ENCODE measurements at regions not wholly inside any gene's neighbourhood (a gene's known extent, or its start where the extent isn't known, plus 50 kb on each side); places are given as distances from the start of the nearest gene placed in this dataset.
"Not testable (repeated sequence)": the region's sequence is repeated elsewhere in the genome, so short reads cannot be mapped to it uniquely, and the experiment has no call there.

DNA sequence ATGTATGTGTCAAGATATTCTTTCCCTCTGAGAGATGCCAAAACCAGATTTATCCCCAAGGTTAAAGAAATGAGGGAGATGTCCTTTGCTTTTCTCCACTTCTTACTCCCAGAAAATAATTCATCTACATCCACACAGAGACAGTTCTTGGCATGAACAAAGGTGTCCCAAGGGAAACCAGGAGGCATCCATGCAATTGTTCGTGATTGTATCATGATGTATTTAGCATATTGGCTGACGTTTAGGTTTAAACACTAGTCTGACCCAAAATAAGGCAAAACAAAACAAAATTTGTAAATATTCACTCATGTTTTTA lies 223.9 kb downstream of the C7orf25 start:
- FAIRE-seq = no peak
- DNase-seq (ENCODE audit: insufficient read length, low spot score) = no peak

DNA sequence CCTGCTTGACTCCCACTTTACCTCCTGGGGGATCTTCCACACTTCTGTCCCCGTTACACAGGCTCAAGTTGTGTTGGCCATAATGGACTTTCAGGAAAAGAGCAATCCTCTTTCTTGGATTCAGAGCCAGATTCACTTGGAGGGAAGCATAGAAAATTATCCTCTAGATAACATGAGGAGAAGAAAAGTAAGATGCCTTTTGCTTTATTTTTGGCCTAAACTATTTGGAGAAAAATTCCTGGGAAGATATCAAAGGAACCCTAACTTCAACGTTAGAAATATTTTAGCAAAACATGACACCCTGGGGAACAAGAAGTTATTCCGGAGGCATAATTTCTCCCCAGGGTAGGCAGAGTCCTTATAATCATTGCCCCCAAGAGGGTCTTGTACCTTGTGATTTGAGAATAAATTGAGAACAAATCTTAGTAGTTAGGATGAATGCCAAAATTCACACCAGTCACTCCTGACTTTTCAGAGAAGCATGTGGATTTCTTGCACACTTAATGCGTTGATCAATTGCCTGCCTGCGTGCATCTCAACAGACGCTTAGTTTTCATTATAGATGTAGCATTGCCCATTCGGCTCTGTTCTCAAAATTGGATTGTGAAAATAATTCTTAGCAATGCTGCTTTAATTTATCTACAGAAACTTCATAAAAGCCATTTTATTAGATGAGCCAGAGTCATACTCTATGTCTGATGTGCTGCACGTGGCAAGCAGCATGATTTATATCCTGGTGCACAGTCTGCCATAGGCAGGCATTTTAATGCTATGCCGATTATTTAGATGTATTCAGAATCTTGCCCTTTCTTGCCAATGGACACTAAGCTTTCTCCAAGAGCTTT lies 224.4 kb downstream of the C7orf25 start:
- no peak for FAIRE-seq
- no peak for DNase-seq (ENCODE audit: insufficient read length, low spot score)

DNA sequence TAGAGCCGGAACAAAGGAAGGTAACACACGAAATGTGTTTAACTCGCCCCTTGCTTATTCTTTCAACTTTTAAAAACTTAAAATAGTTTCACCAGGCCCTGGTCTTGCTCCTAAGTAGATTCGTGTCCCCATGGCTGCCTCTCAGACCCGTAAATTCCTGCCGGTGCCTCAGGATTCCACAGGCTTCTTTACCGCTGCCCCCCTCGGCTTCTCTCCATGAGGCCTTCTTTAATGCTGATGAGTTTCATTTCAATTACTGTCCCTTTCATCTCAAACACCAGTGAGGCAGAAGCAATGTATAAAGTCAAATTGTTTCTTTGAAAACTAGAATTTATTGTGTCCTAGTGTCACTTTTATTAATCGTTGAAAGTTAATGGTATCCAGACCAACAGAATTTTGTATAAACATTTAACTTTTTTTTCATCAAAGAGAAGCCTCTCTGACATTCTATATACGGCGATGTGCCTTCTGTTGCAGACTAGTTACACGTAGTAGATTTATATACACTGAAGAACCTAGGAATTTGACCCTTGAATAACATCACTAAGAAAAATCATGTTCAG lies 225.2 kb downstream of the C7orf25 start:
- no peak for DNase-seq (ENCODE audit: insufficient read length, low spot score)
- FAIRE-seq = no peak

DNA sequence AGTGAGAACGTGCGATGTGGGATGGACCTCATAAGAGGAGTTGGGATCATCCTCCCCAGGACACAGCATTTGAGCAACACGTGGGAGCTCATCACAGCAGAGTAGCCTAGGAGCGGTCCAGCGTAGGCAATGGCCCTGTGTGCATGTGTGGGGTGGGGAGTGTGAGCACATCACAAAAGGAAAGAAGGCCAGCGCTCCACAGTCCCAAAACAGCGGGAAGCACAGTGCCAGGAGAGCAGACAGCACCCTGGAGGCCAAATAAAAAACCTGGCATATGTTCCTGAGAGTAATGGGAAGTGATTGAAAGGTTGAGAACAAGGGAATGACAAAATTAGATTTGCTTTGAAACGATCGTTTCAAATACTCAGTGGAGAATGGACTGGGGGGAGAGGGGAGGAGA lies 226.0 kb downstream of the C7orf25 start:
- FAIRE-seq = no peak
- no peak for DNase-seq (ENCODE audit: insufficient read length, low spot score)

DNA sequence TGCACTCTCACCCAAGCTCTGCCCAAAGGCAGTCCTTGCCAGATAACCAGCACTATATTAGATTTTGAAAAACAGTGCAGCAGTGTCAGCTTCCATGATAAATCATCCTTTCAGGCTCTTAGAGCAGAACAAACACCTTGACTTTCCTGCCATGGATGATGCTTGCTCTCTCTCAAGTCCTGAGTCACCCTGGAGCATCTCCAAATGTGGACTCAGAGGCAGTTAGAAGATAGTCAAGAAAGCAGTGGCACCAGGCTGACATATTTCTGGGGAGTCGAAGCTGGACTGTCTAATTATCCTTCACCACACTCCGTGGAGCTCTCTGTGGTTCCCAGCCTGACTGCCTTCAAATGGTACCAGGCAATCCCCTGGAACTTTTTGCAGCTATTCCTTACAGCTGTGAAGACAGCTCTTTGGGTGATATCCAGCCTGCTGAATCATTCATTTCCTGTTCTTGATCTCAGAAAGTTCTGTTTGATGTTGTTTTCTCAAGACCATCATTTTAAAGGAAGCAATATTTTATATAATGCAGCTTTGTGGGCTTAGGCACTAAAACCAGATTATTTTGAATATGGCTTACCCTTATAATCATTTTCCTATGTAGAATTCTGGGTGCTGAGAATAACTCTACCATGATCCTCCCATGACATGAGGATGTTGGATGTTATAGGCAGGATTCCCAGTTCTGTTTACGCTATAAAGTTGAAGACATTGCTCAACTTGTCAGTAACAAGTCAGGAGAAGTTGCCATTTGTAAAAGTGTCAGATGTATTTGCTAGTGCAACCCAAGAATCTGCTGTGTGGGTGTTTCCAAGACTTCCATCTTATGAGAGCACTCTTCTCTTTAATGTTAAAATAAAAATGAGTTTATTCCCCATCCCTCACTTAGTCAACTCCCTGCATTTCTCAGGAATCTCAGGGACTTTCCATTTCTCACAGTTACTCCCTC lies 233.8 kb downstream of the C7orf25 start:
- FAIRE-seq (no peak), DNase-seq (ENCODE audit: insufficient read length, low spot score) (no peak)

DNA sequence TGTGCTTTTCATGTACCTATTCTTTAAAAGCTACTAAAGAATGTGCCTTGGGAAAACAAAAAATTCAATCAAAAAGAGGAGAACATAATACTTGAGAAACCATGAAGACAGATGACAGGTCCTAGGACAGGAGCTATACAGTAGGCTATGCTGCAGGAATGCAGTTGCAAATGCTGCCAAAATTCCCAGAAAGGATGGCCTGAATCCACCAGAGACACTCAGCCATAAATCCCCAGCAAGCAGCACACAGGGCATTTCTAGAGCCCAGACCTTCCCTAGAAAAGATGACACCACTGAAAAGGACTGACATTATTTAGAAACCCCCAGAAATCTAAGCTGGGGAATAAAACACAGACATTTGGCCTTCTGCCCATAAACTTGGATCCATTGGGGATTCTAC lies 237.3 kb downstream of the C7orf25 start:
- FAIRE-seq (no peak), DNase-seq (ENCODE audit: insufficient read length, low spot score) (no peak)

DNA sequence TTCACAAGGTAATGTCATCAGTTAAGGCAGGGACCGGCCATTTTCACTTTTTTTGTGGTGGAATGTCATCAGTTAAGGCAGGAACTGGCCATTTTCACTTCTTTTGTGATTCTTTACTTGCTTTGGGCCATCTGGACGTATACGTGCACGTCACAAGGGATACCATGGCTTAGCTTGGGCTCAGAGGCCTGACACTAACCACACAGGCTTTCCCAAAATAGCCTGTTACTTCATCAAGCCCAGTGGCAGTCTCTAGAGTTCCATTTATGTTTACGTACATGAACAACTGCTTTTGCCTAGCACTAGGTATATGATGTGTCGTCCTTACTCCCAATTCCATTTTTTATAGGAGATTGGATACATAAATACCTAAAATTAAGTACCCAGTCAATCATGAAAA lies 237.9 kb downstream of the C7orf25 start:
- FAIRE-seq (no peak), DNase-seq (ENCODE audit: insufficient read length, low spot score) (no peak)

DNA sequence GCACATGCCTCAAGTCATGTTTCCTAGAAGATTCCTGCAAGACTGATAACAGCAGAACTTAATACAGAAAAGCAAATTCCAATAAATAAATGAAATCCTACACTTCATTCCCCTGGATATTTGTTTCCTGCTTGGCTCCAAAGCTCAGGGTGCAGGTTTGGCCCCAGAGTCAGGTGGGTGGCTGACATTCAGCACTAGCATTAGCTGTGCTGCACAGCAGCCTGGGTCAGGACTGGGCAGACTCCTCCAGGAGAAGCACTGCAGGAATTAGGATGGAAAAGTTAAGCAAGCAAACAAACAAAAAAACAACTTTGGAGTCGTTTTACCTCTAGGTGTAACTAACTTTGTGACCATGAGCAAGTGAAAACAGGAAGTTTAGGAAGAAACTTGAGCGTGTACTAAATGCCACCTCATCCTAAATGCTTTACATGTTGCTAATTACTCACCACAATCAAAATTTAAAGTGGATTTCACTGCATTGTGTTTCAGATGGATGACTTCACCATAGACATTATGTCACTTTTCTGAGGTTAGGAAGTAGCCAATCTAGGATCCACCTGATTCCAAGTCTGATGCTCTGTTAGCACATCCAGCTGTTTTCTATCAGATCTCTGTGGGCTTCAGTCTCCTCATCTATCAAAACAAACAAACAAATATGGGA lies 239.4 kb downstream of the C7orf25 start:
- no peak for FAIRE-seq
- DNase-seq (ENCODE audit: insufficient read length, low spot score) = no peak

DNA sequence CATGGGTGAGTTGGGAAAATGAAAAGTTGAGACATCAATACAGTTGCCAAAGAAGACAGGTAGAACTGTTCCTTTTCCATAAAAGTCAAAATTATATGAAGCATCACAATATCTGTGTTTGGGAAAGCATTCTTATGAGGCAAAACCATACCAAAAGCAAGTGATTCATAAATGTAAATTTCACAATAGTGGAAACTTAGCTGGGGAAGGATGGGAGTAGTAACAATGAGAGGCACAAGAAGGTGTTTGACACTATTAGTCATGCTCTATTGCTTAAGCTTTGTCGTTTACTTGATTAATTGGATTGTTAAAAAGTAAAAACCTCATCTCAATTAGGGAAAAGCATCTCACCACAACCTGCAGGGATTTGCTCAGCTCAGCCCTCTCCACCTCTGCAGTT lies 240.2 kb downstream of the C7orf25 start:
- DNase-seq (ENCODE audit: insufficient read length, low spot score) = no peak
- no peak for FAIRE-seq

DNA sequence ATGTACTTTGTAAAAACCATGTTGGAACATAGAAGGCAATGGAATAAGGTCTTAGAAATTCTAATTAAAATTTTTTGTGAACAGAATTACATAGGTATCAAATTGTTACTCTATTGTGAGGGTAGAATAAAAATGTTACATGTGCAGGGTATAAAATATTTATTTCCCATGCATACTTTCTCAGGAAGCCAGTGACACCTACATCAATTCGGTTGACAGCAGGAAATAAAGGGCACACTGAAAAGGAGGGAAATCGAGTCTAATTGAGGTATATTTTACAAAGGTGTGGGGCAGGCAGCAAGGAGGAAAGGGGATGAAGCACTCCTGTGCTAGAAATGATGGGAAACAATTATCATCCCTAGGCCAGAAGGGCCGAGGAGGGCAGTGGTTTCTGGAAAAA lies 244.9 kb downstream of the C7orf25 start:
- FAIRE-seq (no peak), DNase-seq (ENCODE audit: insufficient read length, low spot score) (no peak)

DNA sequence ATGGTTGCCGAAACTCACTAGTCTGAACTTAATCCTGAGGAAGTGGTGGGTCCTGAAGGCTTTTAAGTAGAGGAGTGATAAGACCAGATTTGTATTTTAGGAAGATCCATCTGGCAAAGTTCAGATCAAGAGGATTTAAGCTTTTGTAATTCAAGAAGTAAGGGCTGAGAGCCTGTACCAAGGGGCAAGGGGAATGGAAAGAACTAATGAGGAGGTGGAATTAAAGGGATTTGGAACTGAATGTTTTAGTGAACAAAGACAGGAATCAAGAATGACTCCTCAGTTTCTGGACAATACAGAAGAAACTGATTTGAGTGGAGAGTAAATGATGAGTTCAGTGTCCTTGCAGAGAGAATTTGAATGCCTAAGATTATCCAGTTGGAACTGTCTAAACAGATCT lies 249.0 kb downstream of the C7orf25 start:
- no peak for DNase-seq (ENCODE audit: insufficient read length, low spot score)
- no peak for FAIRE-seq

DNA sequence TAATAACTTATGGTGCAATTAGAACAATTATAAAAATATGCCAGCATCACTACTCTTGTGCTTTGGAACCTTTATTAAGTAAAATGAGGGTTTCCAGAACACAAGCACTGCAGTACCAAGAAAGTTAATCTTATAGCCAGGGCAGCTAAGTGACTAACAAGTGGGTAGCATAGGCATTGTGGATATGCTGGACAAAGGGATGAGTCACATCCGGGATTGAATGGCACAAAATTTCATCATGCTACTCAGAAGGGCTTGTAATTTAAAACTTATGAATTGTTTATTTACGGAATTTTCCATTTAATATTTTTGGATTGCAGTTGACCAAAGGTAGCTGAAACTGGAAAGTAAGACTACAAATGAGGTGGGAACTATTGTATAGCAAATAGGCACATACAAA lies 250.6 kb downstream of the C7orf25 start:
- DNase-seq (ENCODE audit: insufficient read length, low spot score) (no peak), FAIRE-seq (no peak)

DNA sequence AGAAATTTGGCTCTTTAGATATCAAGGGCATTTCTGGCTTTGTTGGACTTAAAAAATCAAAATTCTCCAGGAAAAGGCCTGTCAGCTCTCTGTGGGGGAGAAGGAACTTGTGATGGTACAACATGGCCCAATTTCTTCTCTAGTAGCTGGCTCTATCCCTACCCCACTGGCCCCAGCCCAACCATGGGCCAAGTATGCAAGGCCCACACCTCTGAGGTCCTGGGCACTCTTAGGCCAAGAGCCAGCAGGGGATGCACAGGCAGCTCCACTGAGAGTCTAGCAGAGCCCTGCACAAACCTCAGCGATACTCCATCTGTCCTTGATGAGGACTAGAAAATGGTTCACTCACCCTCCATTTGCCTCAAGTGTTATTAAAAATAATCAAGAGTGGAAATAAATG lies 261.2 kb downstream of the C7orf25 start:
- DNase-seq (ENCODE audit: insufficient read length, low spot score) (no peak), FAIRE-seq (no peak)

DNA sequence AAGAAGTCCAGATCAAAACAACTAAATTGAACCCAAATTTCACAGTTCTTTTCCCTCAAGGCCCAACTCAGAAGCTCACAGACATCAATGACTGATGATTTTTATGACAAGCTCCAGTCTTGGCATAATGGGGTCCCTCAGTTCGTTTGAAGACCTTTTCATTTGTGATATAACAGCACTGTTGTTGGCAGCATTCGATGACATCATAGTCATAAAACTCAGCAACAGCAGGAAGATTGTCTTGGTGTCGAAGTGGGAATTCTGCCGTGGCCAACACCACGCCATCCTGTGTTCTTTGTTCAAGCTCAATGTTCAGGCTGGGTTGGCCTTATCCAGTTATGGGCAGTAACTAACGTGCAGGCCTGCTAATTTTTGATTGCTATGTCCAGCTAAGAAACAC lies 261.7 kb downstream of the C7orf25 start:
- FAIRE-seq (no peak), DNase-seq (ENCODE audit: insufficient read length, low spot score) (no peak)

DNA sequence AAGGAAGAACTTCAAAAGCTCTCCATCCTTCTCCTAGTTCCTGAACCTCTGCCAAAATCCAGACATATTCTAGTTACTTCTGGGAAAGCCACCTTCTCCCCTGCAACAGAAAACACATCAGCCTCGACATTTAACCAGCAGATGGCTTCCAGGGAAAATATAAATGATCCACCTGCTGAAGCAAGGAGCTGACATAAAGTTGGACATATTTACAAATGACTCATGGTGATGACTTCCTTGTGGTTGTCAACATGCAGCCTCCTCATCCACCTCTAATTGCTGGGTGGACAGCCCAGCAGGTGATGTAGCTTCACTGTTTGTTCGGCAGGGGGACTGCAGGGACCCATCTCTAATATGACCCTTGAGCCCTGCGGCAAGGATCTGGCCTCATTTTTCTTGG lies 266.0 kb downstream of the C7orf25 start:
- FAIRE-seq = no peak

DNA sequence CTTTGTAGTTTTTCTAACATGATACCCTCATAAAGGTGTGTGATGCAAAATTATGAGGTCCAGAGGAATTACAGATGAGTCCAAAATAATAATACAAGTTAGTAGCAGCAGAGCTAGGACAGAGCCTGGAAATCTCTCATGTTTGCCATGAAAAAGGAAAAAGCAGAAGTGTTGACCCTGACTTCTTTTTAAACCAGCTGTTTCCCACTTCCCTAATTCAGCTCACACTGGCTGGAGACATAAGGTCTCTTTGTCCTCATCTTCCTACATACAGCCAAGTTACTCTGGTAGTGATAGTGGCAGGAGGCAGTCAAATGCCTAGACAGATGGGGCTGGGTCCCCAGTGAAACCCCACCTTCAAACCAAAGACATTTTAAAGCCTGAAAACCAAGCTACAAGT lies 269.2 kb downstream of the C7orf25 start:
- DNase-seq (ENCODE audit: insufficient read length, low spot score) (no peak), FAIRE-seq (no peak)

More for the DNA sequence above, 266.0 kb downstream of the C7orf25 start:
- DNase-seq (ENCODE audit: insufficient read length, low spot score) = no peak

DNA sequence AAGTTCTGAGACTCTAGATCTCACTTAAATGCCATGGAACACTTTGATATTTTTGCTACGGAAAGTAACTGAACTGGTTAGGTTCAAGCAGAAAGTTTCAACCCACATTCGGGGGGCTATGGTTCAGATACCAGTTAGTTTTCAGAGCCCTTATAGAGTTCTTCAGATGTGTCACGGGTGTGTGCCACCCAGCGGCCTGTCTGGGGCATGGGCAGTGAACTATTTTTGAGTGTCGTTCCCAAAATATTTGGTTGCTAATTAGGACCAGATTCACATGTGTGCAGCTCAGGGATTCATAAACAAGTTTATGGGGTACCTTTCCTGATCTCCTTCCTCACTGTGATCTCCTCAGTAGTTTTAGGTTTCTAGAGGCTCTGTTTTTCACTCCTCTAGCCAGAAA lies 271.9 kb downstream of the C7orf25 start:
- no peak for FAIRE-seq
- DNase-seq (ENCODE audit: insufficient read length, low spot score) = no peak

DNA sequence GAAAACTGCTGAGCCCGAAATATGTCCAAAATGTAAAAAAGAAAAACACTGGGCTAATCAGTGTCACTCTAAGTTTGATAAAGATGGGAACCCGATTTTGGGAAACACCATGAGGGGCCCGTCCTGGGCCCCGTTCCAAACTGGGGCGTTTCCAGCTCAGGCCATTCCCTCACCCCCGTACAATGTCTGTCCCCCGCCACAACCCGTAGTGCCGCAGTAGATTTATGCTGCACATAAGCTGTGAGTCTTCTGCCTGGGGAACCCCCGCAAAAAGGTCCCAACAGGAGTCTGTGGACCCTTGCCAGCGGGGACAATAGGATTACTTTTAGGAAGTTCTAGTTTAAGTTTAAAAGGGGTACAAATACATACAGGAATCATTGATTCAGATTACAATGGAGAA lies 275.5 kb downstream of the C7orf25 start:
- DNase-seq (ENCODE audit: insufficient read length, low spot score); FAIRE-seq: not testable (repeated sequence)

DNA sequence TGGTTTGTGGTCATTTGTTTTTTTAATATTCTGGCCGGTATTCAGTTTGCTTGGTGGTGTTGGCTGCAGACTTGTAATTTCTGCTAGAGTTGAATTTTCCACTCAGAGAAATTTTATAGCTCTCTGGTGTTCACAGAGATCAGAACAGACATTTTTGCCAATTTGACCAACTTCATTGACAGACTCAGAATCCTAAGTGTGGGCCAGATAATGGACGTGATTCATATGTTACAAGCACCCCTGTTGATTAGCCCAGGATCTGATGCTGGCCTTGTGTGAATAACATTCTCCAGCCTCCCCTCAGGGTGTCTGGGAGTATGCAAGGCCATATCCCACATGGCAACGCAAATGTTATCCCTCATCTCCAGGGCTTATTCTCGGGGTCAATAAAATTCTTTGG lies 283.8 kb downstream of the C7orf25 start:
- FAIRE-seq = no peak

DNA sequence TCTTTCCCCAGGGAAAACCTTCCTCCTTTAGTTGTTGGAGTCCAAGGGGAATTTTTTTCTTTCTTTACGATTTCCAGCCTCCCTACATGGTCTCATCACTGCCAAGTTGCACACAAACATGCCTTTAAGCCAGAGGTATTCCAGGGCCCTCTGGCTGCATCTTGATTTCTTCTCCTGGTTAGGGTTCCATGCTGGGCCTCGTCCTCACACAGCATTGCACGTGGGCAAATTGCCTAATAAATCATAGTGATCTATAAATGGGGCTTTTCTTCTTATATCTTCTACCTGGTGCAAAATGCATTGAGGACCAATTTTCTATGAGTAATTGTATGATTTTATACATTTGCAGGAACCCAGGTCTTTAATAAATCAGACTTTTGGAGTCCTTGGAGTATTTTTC lies 284.2 kb downstream of the C7orf25 start:
- no peak for DNase-seq (ENCODE audit: insufficient read length, low spot score)
- no peak for FAIRE-seq

More for the DNA sequence above, 283.8 kb downstream of the C7orf25 start:
- DNase-seq (ENCODE audit: insufficient read length, low spot score) = no peak

DNA sequence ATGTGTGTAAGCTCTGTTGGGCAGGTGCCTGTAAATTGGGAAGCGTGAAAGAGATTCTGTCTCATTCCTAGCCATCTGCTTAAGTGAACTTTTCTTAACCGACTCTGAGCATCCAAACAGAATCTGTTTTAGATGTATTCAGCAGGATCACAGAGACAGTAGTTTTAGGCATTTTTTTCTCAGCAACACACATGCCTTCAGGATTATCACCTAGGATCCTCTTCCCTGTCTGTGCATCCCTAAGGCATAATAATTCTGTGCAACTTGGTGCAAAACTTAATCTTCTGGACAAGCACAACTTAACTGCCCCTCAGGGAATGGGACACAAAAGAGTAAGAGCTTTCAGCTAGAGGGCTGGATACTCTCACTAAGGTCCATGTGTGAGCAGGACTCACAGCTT lies 284.8 kb downstream of the C7orf25 start:
- DNase-seq (ENCODE audit: insufficient read length, low spot score) (no peak), FAIRE-seq (no peak)

Measured in GM19239 (cell line).